Astrocyte of the cerebellum (primary cell): ENCODE measurements at regions not wholly inside any gene's neighbourhood (a gene's known extent, or its start where the extent isn't known, plus 50 kb on each side); places are given as distances from the start of the nearest gene placed in this dataset.

Source experiments
- DNase-seq: peaks from one replicate; pipeline ENCODE4 v3.0.0-alpha.2; 2011; ENCODE audit warnings: low read depth
- H3K4me3 ChIP-seq: 2 replicates; pipeline ENCODE4 v1.5.1; 2011; ENCODE audit warnings: mild to moderate bottlenecking, low read depth, low read length, moderate library complexity
- in situ Hi-C: cut with HindIII; loops from 2 replicates; pipeline ENCODE4 v1.10.0; 2017; ENCODE audit warnings: low sequenced_read_pairs
- TF ChIP-seq, protein P1 (sequence below): IDR thresholded peaks from 2 replicates; pipeline ENCODE4 v1.5.1; 2012; ENCODE audit warnings: low read length, low read depth, moderate library complexity, mild to moderate bottlenecking; ENCODE audit errors: missing control alignments

DNA sequence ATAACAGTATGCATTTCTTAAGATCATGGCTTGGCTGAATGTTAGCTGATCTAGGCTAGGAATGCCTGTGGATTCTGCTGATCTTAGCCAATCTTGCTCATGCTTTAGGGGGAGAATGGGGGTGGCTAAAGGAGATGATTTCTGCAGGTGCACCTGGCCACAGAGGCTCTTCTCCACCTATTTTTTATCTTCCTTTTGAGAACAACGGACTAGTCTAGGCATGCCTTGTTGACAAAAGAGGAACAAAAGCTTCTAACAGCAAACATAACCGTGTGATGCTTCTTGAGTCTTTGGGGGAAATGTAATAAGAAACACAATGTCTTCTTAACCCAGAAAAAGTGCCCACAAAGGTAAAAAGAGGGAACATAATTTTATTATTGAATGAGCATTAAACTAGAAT lies 743.5 kb downstream of the ARAP2 start:
- H3K4me3 ChIP-seq = no peak overlapping the region
- in situ Hi-C loops = no loop called here
- TF ChIP-seq, protein P1, sequence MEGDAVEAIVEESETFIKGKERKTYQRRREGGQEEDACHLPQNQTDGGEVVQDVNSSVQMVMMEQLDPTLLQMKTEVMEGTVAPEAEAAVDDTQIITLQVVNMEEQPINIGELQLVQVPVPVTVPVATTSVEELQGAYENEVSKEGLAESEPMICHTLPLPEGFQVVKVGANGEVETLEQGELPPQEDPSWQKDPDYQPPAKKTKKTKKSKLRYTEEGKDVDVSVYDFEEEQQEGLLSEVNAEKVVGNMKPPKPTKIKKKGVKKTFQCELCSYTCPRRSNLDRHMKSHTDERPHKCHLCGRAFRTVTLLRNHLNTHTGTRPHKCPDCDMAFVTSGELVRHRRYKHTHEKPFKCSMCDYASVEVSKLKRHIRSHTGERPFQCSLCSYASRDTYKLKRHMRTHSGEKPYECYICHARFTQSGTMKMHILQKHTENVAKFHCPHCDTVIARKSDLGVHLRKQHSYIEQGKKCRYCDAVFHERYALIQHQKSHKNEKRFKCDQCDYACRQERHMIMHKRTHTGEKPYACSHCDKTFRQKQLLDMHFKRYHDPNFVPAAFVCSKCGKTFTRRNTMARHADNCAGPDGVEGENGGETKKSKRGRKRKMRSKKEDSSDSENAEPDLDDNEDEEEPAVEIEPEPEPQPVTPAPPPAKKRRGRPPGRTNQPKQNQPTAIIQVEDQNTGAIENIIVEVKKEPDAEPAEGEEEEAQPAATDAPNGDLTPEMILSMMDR = no peak
- no peak for DNase-seq

DNA sequence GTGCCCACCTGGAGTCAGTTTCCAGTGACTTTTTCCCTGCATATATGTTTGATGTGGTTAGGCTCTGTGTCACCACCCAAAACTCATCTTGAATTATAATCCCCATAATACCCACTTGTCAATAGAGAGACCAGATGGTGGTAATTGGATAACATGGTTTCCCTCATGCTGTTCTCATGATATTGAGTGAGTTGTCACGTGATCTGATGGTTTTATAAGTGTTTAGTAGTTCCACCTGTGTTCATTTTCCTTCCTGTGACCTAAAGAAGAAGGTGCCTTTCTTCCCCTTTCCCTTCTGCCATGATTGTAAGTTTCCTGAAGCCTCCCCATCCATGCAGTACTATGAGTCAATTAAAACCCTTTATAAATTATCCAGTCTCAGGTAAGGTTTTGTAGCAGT lies 740.9 kb downstream of the ARAP2 start:
- in situ Hi-C loops = no loop called here
- TF ChIP-seq, protein P1 = no peak
- no peak for DNase-seq
- no peak overlapping the region for H3K4me3 ChIP-seq

DNA sequence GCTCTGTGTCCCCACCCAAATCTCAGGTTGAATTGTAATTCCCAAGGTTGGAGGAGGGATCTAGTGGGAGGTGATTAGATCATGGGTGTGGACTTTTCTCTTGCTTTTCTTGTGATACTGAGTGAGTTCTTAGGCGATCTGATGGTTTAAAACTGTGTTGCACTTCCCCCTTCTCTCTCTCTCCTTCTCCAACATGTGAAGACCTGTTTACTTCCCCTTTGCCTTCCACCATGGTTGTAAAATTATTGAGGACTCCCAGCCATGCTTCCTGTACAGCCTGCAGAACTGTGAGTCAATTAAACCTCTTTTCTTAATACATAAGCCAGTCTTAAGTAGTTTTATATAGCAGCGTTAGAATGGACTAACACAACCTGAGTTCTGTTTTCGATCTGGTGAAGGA lies 738.2 kb downstream of the ARAP2 start:
- in situ Hi-C loops = no loop called here
- DNase-seq = no peak
- H3K4me3 ChIP-seq = no peak overlapping the region
- TF ChIP-seq, protein P1 = no peak

DNA sequence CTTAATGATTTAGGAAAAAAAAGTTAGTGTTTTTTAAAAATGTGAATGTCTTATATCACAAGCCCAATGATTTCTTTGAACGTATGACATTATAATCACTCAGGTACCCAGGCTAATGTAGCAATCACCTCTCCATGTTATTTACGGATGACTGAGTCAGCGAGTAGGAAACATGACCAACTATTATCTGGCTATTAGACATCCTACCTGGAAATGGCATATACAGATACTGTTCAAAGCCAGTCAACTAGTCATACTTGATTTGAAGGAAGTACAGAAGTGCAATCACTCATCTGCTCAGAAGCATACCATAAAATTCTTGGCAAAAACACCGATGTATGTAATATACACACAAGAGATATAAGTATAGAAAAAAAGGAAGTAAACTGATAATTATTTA lies 732.5 kb downstream of the ARAP2 start:
- no peak for DNase-seq
- TF ChIP-seq, protein P1 = no peak
- no peak overlapping the region for H3K4me3 ChIP-seq
- in situ Hi-C loops = no loop called here

DNA sequence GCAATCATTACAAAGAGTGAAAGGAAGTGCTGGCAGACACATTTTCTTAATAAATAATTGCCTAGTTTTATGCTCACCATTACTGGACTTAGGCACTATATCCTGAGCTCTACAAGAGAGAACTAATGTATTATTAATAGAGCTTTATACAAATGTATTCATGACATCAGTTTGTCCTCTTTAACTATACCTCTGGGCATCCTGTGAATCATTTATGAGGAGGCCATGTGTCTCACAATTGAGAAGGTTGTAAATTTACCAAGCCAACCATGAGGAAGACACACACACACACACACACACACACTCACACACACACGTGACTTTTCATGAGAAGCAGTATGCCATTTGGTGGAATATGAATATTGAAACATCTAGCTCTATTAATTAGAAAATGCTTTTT lies 728.2 kb downstream of the ARAP2 start:
- no peak overlapping the region for H3K4me3 ChIP-seq
- no peak for DNase-seq
- in situ Hi-C loops = no loop called here
- TF ChIP-seq, protein P1 = no peak

DNA sequence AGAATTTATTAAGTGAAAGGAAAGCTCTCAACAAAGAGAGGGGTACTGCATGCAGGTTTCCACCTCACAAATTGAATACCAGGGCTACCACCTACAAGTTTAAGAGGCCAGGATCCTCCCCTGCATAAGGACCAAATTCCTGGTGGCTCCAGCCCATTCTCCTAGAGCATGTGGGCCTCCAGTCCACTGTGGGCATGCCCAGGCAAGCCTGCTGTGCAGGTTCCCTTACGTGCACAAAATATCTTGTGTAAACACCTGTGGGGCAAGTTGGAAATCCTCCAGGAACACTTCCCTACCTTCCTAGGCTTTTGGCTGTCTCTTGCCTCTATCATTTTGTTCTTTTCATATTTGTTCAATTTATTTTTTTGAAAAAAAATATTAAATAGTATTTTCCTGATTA lies 724.3 kb downstream of the ARAP2 start:
- in situ Hi-C loops = no loop called here
- DNase-seq = no peak
- TF ChIP-seq, protein P1 = no peak
- H3K4me3 ChIP-seq = no peak overlapping the region

DNA sequence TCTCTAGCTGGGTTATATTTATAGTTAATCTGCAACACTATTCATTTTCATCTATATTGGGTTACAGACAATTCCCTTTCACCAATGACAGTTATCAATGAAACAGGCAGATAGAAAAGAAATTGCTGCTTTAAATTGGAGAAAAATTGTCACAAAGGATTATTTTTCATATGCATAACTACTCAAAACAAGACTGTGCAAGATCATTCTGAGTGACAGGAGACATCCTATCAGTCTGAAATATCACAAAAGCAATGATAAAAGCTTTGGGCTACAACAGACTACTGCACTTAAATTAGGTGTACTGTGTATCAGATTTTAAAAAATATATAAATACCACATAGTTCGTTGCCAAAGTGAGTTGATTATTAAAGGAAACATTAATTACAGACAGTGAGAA lies 722.6 kb downstream of the ARAP2 start:
- TF ChIP-seq, protein P1 = no peak
- in situ Hi-C loops = no loop called here
- H3K4me3 ChIP-seq = no peak overlapping the region
- no peak for DNase-seq
